Osteocyte (in vitro differentiated cells): ENCODE measurements at regions not wholly inside any gene's neighbourhood (a gene's known extent, or its start where the extent isn't known, plus 50 kb on each side); places are given as distances from the start of the nearest gene placed in this dataset.

Source experiments
- DNase-seq: peaks from one replicate; pipeline ENCODE4 v3.0.0; 2021; ENCODE audit warnings: mixed read lengths; ENCODE audit not compliant: unreplicated experiment; ENCODE audit errors: extremely low spot score
- H3K27ac Mint-ChIP-seq: one replicate; pipeline ENCODE4 v1.8.0; 2021; ENCODE audit warnings: mild to moderate bottlenecking, mixed read lengths; ENCODE audit not compliant: unreplicated experiment
- H3K27me3 Mint-ChIP-seq: one replicate; pipeline ENCODE4 v1.8.0; 2021; ENCODE audit warnings: mixed read lengths; ENCODE audit not compliant: unreplicated experiment
- H3K36me3 Mint-ChIP-seq: one replicate; pipeline ENCODE4 v1.8.0; 2021; ENCODE audit warnings: mixed read lengths; ENCODE audit not compliant: unreplicated experiment
- H3K4me1 Mint-ChIP-seq: one replicate; pipeline ENCODE4 v1.8.0; 2021; ENCODE audit warnings: mixed read lengths; ENCODE audit not compliant: unreplicated experiment
- H3K4me3 Mint-ChIP-seq: one replicate; pipeline ENCODE4 v1.8.0; 2021; ENCODE audit warnings: mild to moderate bottlenecking, moderate library complexity, mixed read lengths; ENCODE audit not compliant: unreplicated experiment
- H3K9me3 Mint-ChIP-seq: one replicate; pipeline ENCODE4 v1.8.0; 2021; ENCODE audit warnings: mixed read lengths; ENCODE audit not compliant: unreplicated experiment
- CTCF ChIP-seq: fragments of 200-600 bp; sonication (generic); IDR thresholded peaks from 2 replicates; pipeline ENCODE4 v1.5.0; 2021; ENCODE audit warnings: antibody characterized with exemption, mild to moderate bottlenecking, moderate library complexity

- TF ChIP-seq CTCF: no peak
- H3K36me3 Mint-ChIP-seq: no peaks in the 10 kb centered on the region
Measured at GRCh38 chr10:64846700-64847099, 1325.5 kb downstream of the REEP3 start.

GRCh38 chr10:64855941-64856340 is 1334.7 kb downstream of the REEP3 start:
- no peaks in the 10 kb centered on the region for H3K36me3 Mint-ChIP-seq
- no peak for TF ChIP-seq CTCF
- H3K27ac Mint-ChIP-seq: no peak overlapping the region
- H3K4me3 Mint-ChIP-seq: no peak overlapping the region
- H3K9me3 Mint-ChIP-seq: no peaks in the 10 kb centered on the region
- peaks cover 2% of the 10 kb centered on the region for H3K27me3 Mint-ChIP-seq
- H3K4me1 Mint-ChIP-seq: no peaks in the 10 kb centered on the region
- DNase-seq: no peak

More at GRCh38 chr10:64846700-64847099, 1325.5 kb downstream of the REEP3 start:
- Mint-ChIP-seq H3K27ac (no peak overlapping the region), H3K27me3 (peaks cover 3% of the 10 kb centered on the region), H3K4me1 (no peaks in the 10 kb centered on the region), H3K9me3 (no peaks in the 10 kb centered on the region), H3K4me3 (no peak overlapping the region)
- DNase-seq: no peak

- no peaks in the 10 kb centered on the region for H3K27me3 Mint-ChIP-seq
- H3K27ac Mint-ChIP-seq: no peak overlapping the region
- no peaks in the 10 kb centered on the region for H3K36me3 Mint-ChIP-seq
- no peaks in the 10 kb centered on the region for H3K9me3 Mint-ChIP-seq
- no peaks in the 10 kb centered on the region for H3K4me1 Mint-ChIP-seq
- DNase-seq: no peak
- H3K4me3 Mint-ChIP-seq: no peak overlapping the region
- no peak for TF ChIP-seq CTCF
Measured at GRCh38 chr10:64859911-64860310, 1338.7 kb downstream of the REEP3 start.

- Mint-ChIP-seq H3K27ac (no peak overlapping the region), H3K4me1 (no peaks in the 10 kb centered on the region), H3K4me3 (no peak overlapping the region), H3K27me3 (no peaks in the 10 kb centered on the region), H3K36me3 (no peaks in the 10 kb centered on the region), H3K9me3 (no peaks in the 10 kb centered on the region)
- no peak for TF ChIP-seq CTCF
- DNase-seq: no peak
Measured at GRCh38 chr10:64863836-64864235, 1342.6 kb downstream of the REEP3 start.

GRCh38 chr10:64867501-64867962 is 1346.3 kb downstream of the REEP3 start:
- no peaks in the 10 kb centered on the region for H3K36me3 Mint-ChIP-seq
- no peaks in the 10 kb centered on the region for H3K27me3 Mint-ChIP-seq
- H3K9me3 Mint-ChIP-seq: no peaks in the 10 kb centered on the region
- H3K27ac Mint-ChIP-seq: no peak overlapping the region
- DNase-seq: no peak
- H3K4me1 Mint-ChIP-seq: peaks cover 2% of the 10 kb centered on the region
- no peak for TF ChIP-seq CTCF
- no peak overlapping the region for H3K4me3 Mint-ChIP-seq
